HT1080 (cell line): ENCODE measurements at regions not wholly inside any gene's neighbourhood (a gene's known extent, or its start where the extent isn't known, plus 50 kb on each side); places are given as distances from the start of the nearest gene placed in this dataset.
A peak's percentile ranks its signal among the peaks of the same experiment; 100 is the strongest.
"Not testable (repeated sequence)": the region's sequence is repeated elsewhere in the genome, so short reads cannot be mapped to it uniquely, and the experiment has no call there.

ENCODE experiments used
- DNase-seq: peaks from one replicate; pipeline ENCODE4 v3.0.0-alpha.2; 2015; ENCODE audit warnings: low read depth

DNA sequence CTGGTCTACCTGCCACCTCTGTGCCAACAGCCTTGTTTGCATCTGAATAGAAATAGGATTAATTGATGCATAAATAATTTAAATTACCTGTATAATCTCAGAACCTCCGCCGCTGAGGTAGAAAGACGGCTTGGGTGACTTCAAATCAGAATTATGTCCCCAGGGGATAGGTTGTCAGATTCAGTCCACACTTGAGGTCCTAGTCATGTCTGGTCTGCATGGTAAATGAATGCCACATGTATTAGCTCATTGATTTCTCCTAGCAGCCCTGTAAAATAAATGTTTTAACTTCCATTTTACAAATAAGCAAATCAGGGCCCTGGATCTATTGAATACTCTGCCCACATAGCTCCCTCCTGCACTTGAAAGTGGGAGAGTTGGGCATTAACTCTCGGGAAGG lies 368.0 kb upstream of the WWC1 start:
- no peak for DNase-seq

DNA sequence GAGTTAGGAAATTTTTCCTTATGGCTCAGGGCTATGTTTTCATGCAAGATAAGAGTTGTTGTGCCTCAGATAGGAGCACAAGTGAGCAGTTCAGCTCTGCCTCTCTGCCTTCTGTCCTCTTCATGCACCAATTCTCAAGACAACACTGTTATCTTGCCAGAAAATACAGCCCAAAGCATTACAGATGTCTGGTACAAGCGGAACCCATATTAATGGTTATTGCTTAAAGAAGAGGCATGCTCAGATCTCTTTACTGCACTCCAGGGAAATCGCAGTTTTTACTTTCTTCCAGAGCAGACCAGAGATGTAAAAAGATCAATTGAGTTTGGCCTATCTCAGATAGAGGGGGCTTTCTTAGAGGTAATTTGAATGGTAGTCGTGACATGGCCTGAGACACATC lies 361.6 kb upstream of the WWC1 start:
- DNase-seq = no peak

DNA sequence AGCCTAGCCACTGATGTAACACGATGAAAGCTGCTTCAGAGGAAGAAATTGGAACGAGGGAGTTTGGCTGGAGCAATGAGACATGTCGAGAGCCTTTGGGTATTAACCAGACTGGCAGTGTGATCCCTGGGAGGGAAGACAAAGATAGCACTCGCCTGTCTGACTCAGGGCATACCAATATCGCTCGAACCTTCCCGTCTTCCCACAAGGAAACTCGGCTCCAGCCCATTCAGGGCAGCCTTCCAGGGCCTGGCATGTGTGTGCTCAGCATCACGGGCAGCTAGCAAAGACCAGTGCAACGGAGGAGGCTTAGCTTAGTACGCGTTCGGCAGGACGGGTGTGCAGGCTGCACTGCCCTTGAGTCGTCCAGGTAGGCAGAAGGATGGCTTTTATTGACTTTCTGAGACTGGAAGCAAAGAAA lies 356.9 kb upstream of the WWC1 start:
- DNase-seq = peak; percentile 68

DNA sequence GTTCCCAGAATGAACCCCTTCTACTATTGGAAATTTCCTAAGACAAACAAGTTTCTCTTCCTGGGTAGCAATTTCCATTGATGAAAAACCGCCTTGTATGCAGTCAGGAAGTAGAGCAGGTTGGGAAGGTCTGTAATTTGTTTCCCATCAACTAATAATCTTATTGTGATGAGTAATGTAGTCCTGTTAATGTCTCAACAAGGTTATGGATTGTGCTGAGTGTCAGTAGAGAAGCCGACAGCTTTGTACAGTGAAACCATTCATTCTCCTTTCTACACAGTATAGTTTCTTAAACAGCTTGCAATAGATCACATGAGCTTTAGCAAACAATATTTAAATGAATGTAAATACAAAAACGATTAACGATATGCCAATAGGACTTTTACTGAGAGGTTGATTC lies 355.4 kb upstream of the WWC1 start:
- no peak for DNase-seq

DNA sequence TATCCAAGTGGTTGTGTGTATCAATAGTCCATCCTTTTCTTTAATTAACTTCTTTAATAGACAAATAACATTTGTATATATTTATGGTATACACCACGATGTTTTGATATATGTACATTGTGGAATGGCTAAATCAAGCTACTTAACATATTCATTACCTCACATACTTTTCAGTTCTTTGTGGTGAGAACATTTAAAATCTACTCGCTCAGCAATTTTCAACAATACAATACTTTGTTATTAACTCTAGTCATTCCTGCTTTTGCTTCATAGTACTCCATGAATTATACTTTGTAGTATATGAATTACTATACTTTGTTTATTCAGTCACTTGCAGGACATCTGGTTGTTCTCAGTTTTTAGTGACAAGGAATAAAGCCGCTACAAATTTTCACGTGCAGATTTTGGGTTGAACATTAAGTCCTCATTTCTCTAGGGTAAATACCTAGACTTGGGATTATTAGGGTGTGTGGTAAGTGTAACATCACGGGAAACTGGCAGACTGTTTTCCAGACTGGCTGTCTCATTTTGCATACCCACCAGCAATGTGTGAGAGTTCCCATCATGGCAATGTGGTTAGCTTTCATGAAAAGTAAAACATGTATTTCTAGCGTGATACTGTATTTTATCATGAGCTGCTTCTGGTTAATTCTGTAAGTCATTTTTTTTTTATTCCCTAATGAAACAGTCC lies 354.4 kb upstream of the WWC1 start:
- DNase-seq = no peak

DNA sequence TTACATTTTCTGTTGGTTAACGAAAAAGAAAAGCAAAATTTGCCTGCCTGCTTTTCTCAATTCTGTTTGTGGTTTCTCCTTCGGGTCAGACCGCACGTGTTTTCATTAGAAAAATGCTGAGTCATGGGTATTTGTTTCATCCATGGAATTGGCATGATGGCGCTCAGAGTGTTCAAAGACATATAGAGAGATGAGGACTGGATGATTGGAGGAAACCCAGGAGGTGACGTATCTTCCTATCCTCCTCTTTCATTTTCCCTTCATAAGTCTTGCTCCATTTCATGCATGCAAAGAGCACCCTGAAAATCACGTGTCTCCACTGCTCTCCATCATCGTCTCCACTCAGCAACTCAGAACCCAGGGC lies 353.8 kb upstream of the WWC1 start:
- DNase-seq = no peak

DNA sequence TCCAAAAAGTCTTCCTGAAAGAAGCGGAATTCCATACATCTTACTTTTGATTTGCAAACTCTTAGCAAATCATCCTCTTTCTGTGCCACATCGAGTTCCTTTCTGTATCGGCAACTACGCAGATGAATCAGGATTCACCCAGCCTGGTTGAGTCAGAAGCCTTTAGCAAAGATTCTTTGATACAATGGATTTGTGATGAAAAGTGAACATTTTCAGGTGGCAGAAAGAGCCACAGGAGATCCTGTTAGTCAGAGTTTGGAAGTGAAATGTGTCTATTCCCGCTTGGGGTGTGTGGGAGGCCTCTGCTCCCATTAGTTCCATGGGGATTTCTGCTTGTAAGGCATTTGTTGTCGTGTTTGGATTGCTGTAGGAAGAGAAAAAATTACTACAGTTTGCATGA lies 351.8 kb upstream of the WWC1 start:
- DNase-seq = peak; percentile 53

DNA sequence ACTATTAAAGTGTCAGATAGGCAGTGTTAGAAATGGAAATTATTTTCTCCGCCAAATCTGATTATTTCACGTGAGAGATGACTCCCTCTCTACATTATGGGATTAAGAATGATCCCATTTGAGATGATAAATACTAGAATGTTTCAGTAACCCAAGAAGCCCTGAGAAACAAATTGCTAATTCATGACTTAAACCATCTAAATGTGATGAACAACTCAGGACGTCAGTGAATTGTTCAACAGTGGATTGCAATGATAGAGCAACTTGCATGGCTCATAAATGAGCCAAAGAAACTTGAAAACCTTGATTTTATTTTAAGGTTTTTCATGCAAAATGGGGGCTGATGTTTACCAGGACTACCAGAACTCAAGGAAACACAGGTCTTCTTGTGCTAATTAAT lies 350.5 kb upstream of the WWC1 start:
- DNase-seq = no peak

DNA sequence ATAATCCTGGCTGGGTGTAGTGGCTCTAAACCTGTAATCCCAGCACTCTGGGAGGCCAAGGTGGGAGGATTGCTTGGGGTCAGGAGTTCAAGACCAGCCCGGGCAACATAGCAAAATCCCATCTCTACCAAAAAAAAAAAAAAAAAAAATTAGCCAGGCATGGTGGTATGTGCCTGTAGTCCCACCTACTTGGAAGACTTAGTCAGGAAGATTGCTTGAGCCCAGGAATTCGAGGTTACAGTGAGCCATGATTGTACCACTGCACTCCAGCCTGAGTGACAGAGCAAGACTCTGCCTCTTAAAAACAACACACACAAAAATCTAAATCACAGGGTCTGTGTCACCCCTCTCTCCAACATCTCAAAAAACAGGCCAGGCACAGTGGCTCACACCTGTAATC lies 349.9 kb upstream of the WWC1 start:
- DNase-seq = not testable (repeated sequence)

DNA sequence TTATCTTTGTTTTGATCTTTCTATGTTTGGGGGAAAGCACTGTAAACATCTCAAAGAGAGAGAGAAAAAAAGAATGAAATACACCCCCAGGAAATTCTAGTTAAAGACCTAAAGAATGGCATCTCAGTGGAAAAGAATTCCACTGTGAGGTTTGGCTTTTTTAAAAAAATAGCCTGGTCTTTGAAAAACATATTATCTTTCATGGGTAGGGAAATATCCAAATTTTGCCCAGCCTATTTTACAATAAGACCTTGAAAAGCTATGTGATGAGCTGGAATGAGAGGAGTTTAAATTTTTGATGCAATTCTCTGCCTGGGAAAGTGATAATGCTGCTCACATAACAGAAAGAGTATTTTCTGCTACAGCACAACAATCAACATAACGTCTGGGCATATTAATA lies 348.1 kb upstream of the WWC1 start:
- DNase-seq = no peak

DNA sequence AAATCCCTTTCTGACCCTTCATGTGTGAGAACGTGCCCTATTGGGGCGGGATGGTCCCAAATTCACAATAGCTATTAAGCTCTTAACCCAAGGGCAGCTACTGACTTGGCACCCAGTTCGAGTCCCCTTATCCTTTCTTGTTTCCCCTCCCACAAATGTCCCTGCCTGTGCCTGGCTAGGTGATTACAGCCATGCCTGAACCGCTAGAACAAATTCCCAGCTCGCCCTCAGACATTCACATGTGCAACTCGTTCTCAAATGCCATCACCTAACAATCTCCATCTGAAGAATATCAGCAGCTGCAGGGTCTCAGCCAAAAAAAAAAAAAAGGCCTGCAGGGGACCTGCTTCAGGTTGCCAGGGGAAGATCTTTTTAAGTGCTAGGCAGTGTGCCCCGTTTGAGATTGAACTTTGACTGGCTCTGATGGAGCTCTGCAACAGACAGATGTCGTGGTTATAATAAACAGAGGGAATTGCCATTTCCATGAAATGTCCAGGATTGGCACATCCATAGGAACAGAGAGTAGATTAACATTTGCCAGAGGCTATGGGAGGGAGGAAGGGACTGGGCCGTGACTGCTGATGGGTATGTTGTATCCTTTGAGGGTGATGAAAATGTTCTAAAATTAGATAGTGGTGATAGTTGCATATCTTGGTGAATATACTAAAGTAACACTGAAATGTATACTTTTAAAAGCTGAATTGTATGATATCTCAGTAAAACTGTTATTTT lies 347.2 kb upstream of the WWC1 start:
- DNase-seq = no peak

DNA sequence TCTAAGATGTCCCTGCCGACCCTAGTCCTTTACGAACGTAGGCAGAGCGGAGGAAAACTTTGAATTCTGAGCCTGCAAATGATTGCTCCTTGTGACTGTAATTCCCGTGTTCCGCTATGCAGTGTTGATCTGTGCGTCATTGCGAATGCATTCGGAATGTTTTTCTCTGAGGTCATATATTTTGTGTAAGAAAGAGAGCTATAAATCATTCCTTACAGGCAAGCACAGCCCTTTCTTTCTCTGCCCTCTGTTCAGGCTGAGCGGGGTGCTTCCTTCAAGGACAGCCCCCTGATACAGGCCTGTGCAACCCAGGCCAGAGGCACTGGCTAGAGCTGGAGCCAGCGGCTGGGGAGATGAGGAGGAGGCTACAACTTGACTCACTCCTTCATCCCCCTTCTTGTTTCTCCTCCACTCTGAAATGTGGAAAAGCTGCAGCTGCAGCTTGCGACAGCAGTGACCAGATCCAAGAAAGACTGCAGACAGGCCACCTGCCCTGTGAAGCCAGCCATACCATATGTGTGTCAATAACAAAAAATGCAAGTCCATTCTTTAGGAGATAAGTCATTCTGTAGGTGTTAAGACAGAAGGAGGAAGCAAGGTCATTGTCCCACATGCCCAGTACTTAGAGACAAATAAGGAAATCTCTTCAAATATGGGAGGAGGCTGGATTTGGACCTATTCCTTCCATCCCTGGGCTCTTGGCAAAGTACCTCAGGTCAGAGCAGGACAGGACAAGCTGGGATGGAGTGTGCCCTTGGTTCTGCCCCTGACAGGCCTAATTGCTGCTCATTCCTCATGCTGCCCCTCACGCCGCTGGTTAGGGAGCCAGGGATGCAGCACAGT lies 345.7 kb upstream of the WWC1 start:
- peak; percentile 96 for DNase-seq

DNA sequence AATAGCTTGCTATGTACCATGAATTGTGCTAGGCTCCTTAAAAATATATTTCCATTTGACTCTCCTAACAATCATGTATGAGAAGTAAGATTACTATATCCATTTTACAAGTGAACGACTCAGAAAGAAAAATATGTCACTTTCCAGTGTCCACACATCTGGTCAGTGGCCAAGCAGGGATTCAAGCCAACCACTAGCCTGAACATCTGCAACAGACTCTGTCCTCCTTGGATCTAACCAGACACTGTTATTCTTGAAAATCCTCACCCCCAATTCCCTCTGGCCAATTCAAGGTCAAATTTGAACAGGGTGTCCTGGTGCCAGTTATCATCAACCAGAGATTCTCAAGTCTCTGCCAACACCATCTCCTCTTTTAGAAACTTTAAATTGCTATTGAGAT lies 344.1 kb upstream of the WWC1 start:
- DNase-seq = no peak

DNA sequence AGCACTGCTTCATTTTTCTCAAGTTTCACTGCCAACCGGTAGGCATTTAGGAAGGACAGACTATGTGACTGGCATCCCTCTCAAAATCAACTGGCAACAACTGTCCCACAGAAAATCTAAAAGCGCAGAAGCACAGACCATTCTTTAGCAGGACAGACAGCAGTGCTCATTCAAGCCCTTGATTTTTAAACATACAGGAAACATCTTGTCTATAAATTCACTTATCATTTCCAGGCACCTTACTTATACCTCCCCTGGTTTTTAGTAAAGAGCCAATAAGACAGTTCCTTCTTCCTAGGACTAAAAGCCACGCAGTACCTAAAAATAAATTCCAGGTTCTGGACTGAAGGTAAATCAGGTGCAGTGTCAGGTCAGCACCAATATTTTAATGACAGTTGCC lies 343.2 kb upstream of the WWC1 start:
- no peak for DNase-seq

DNA sequence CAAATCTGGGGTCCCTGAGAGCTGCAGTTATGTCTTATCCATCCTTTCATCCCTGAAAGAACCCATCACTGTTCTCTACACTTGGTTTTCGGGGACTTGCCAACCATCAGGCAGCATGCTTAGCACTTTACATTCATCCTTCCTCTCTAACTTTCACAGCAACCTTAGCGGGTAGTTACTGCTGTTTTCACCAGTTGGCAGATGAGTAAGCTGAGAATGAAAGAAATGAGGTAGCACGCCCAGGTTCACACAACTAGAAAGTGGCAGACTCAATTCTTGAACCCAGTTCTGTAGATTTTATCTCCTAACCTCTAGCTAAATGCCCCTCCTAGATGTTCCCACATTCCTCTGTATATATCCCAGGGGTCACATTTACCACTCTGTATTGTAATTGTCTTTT lies 342.0 kb upstream of the WWC1 start:
- DNase-seq = peak; percentile 37

DNA sequence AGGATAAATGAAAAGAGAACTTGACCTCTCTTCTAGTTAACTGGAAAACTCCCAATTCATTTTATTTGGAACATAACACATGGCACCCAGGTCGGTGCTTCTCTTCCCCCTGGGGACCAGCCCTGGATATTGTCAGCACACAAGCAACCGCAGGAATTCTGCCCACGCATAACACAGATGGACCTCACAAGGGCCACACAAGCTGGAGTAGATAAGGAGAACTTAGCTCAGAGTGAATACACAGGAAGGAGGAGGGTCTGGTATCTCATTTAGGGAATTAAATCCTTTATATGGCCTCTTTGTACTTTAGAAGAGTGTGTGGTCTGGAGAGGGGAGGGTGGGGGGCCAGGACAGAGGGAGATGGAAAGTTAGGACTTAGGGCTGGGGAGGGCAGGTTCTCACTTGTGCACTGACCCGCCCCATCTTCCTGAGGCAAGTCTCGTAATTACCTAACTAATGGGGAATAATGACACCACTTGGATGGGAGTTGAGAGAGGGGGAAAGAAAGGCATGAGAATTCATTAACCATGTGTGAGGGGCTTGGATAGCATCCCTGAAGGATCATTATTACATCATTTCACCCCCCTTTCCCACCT lies 341.2 kb upstream of the WWC1 start:
- peak; percentile 77 for DNase-seq

DNA sequence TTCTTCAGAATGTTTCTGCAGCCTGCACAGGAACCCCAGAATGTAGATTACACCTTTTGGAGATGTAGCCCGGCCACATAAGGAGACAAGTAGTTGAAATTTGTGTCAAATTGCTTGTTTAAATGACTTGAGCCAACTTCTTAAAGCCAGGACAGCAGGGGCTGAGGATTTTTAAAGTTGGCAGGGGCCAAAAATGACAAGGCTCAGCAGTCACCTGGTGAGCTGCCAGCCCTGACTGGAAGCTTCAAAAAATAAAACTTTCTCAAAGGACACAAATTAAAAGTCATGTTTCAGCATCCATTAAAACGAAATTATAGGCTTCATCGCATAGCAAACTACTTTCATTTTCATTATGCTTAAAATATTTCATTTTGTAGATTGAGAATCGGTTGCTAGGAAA lies 340.3 kb upstream of the WWC1 start:
- DNase-seq = no peak

DNA sequence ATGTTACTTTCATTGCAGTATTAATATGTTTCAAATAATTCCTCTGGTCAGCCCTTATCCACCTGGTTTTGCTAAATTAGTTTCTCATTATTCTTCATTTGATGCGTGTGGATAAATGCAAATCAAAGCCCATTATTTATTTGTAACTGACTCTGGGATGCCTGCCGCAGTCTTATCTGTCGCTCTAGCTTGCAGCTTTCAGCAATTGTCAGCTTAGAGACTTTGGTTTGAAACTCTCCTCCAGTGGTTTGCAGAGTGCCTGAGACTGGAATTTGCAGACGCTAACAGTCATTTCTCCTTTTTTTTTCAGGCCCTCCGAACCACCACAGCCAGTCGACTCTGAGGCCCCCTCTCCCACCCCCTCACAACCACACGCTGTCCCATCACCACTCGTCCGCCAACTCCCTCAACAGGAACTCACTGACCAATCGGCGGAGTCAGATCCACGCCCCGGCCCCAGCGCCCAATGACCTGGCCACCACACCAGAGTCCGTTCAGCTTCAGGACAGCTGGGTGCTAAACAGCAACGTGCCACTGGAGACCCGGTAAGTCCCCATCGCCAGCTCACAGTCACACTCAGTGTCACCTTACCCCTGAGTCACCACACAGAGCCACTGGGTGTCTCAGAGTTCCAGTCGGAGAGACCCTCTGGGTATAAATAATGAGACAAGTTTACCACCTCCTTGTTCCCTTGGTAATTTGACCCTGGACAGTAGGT lies 339.0 kb upstream of the WWC1 start:
- DNase-seq = no peak

DNA sequence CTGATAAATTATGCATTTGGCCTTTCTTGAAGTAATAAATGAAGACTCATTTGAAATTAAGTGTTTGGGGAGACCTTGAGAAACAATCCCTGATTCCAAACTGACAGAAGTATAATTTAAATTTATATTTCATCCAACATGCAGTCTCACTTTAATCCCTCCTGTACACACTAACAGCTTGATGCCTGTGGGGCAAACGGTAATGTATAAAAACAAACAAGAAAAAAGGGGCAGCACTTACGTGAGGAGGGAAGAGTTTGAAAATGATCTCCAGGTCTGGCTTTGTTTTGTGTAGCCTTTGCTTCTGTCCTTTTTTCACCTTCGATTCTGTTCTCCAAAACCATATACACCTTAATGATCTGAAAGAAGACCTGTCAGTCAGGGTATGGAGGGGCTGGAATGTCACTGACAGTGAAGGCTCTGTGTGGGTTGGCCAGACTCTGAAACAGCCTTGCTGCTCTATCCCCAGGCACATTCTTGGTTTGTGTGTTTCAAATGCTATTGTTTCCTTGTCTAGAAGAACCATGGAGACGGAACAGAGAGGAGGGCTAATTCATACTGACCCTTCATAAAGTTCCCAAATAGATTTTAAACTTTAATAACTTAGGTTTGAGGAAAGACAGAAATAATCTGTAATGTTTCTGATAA lies 338.2 kb upstream of the WWC1 start:
- DNase-seq = no peak

DNA sequence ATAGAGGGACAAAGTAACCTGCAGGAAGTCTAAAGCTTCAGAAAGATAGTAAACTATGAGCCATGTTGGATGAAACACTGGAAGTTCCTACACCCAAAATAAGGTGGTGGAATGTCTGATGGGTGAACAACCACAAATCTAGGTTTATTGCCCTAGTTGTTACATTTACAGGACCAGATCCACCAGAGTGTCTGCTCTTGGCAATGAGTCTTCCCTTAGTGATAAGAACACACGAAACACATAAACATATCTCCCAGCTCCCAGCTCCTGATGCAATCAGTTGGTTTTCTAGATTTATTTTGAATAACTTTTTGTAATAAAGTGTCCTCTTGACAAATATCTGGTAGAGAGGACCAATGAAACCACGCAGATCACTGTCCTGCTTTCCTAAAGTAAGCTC lies 329.7 kb upstream of the WWC1 start:
- no peak for DNase-seq

DNA sequence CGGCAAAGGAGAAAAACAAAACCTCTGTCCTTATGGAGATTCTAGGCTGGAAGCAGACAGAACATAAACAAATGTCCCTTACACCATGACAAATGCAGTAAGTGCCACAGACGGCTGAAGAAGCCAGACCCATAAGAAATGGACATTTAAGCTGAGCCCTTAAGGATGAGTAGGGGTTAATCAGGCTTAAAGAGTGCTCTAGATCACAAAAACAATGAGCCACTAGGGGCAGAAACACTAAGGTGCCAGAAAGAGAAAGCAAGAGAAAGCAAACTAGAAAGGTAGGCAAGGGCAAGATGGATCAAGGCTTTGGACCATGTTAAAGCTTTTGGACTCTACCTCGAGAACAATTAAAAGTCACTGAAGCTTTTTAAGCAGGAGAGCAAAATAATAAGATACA lies 326.9 kb upstream of the WWC1 start:
- peak; percentile 29 for DNase-seq
